GM21717 (cell line): ENCODE measurements at regions not wholly inside any gene's neighbourhood (a gene's known extent, or its start where the extent isn't known, plus 50 kb on each side); places are given as distances from the start of the nearest gene placed in this dataset.
"Not testable (repeated sequence)": the region's sequence is repeated elsewhere in the genome, so short reads cannot be mapped to it uniquely, and the experiment has no call there.

Source experiments
- ATAC-seq: cut with Tn5 transposase; IDR thresholded peaks from one replicate; pipeline ENCODE4 v1.9.1; 2021; ENCODE audit warnings: mild to moderate bottlenecking, moderate library complexity; ENCODE audit not compliant: unreplicated experiment

DNA sequence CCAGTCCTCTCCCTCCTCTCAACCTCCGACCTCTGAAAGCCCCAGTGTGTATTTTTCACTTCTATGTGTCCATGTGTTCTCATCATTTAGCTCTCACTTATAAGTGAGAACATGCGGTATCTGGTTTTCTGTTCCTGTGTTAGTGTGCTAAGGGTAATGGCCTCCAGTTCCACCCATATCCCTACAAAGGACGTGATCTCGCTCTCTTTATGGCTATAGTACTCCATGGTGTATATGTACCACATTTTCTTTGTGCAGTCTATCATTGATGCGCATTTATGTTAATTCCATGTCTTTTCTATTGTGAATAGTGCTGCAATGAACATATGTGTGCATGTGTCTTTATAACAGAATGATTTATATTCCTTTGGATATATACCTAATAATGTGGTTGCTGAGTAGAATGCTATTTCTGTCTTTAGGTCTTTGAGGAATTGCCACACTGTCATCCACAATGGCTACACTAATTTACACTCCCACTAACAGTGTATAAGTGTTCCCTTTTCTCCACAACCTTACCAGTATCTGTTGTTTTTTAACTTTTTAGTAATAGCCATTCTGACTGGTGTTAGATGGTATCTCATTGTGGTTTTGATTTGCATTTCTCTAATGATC lies 749.3 kb upstream of the ARRDC3 start:
- ATAC-seq, result not testable (repeated sequence)

DNA sequence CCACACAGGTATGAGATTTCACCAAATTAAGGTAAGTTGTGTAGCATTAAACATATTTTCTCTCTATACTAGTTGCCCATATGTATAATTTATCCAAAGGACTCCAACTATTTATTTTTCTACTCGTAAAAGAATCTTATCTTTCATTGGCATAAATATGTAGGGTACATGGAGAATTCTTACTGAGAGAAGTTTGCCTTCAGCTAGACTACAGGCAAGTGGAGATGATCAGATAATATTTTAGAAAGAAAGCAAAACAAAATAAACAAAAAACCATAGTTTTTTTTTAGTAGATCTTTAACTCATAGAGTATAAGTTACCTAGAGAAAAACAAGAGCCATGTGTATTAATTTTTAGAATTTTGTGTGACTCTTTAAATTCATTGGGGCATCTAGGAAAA lies 743.1 kb upstream of the ARRDC3 start:
- ATAC-seq, result no peak

GRCh38 chr5:92119110-92119509 lies 736.0 kb upstream of the ARRDC3 start:
- ATAC-seq, result no peak

DNA sequence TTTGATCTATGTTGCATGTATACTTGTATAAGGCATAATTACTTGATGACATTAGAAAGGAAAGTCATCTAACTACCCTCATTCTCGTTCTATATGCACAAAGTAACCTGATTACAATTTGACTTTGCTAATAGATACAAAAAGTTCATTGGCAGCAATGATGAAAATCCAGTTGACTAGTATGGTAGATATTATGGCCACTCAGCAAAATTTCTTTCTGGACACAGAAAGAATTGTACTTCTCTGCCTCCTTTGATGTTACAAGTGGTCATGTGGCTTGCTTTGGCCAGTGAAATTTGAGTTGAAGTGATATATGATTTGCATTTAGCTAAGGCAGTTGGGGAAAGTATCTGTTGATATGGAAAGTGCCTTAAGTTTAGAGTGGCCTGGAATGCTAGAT lies 723.7 kb upstream of the ARRDC3 start:
- ATAC-seq, result no peak

GRCh38 chr5:92104126-92104525 lies 721.0 kb upstream of the ARRDC3 start:
- ATAC-seq, result no peak

- no peak for ATAC-seq
Observed at GRCh38 chr5:92102313-92102712, 719.2 kb upstream of the ARRDC3 start.

DNA sequence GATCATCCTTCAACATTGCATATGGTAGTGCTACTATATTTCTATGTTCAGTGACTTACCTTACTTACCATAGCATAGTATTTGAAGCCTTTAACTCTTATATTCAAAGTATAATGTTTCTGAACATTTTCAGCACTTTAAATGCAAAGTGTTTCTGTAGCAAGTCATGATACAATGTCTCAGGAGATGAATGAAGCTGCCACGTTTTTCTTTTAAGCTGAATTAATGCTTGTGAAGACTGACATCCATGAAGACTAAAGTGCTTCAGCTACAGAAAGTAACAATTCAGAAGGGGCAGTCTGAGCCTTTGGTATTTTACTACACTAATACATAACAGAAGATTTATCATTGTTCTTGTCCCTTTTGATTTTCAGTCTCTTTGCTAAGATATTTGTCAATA lies 709.1 kb upstream of the ARRDC3 start:
- no peak for ATAC-seq

DNA sequence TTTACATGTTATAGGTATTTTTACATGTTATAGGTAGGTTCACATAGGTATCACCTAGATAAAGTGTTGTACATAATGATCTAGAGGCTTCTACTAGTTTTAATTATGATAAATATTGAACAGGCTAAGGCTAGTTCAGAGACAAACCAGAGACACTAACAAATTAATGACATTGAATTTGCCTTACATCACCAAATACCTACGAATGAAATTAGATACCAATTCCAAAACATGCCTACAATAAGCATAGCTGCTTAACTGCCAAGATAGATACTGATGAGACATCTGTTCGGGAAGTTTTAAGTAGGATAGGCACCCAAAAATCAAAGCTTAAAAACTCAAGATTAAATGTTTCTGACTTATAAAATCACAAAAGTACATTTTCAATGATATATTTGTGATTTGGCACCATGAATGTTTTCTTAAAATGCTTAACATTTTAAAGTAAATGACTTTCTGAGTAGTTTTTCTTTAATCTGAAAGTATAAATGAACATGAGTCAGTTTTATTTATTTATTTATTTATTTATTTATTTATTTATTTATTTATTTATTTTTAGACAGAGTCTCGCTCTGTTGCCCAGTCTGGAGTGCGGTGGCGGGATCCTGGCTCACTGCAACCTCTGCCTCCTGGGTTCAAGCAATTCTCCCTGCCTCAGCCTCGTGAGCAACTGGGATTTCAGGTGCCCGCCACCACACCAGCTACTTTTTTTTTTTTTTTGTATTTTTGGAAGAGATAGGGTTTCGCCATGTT lies 703.1 kb upstream of the ARRDC3 start:
- ATAC-seq, result no peak

DNA sequence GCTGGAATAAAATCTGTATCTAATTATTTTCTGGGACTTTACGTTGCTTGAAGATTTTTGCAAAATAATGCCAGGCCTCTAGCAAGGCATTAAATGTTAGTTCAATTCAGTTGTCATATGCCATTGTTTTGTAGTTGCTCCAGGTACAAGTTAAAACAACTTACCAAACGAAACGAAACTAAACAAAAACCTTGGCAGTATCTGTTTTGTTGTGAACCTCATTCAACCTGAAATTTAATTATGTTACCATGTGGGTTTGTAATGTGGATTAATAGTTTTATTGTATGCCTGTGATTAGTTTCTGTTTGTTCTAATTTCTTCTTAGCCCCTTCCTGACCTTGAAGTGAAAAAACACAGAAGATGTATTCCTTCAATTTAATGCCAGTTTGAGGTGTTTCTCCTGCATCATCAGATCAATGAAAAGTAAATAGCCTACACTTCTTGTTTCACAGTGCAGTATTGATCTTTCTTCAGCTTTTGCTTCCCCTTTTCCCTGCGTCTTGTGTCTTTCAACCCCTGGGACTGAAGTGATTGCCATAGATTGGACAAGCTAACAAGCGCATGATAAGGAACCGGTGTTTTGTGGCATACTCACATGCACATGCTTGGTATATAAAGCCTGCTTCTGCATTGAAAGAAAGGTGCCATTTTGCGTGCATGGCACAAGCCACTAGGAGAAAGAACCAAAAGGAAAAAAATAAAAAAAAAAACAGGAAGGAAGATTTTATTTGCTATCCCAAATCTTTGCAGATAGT lies 699.0 kb upstream of the ARRDC3 start:
- ATAC-seq, result no peak

- no peak for ATAC-seq
Observed at GRCh38 chr5:92070786-92071185, 687.7 kb upstream of the ARRDC3 start.

- ATAC-seq, result no peak
Observed at GRCh38 chr5:92064993-92065392, 681.9 kb upstream of the ARRDC3 start.

DNA sequence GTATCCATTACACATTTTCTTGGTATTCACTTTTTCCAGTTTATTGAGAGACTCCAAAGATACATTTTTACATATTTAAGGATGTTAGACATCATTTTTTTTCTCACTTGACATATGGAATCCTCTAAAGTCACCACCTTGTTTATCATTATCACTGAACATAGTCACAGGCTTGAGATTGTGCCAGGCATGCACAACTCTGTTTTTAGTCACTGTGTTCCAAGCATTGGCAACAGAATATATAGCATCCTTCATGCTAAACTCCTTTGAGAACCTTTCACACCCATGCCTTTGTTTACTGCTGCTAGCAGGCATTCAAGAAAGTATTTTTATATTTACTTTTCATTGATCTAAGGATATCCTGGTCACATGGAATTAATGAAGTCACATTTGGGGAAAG lies 668.6 kb upstream of the ARRDC3 start:
- no peak for ATAC-seq

DNA sequence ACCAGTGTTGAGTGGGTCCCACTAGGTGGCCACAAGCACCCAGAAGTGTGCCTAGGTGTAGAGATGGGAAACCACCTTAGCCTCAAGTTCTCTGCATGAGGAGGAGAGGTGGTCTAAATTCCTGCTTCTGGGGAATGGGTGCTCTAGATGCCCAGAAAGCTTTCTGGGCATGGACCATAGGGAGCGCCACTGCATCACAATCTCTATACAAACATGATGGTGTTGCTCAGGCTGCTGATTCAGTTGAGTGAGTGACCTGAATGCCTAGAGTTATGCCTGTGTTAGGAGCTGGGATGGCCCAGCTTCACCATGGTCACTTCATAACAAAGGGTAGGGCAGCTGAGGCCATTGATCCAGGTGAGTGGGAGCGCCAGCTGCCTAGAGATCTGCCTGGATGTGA lies 667.9 kb upstream of the ARRDC3 start:
- no peak for ATAC-seq

- no peak for ATAC-seq
Observed at GRCh38 chr5:92041911-92042660, 659.0 kb upstream of the ARRDC3 start.

GRCh38 chr5:92041206-92041605 lies 658.1 kb upstream of the ARRDC3 start:
- ATAC-seq, result no peak

DNA sequence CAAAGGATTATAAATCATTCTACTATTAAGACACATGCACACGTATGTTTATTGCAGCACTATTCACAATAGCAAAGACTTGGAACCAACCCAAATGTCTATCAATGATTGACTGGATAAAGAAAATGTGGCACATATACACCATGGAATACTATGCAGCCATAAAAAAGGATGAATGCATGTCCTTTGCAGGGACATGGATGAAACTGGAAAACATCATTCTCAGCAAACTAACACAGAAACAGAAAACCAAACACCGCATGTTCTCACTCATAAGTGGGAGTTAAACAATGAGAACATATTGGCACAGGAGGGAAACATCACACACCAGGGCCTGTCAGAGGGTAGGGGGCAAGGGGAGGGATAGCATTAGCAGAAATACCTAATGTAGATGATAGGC lies 646.7 kb upstream of the ARRDC3 start:
- not testable (repeated sequence) for ATAC-seq

DNA sequence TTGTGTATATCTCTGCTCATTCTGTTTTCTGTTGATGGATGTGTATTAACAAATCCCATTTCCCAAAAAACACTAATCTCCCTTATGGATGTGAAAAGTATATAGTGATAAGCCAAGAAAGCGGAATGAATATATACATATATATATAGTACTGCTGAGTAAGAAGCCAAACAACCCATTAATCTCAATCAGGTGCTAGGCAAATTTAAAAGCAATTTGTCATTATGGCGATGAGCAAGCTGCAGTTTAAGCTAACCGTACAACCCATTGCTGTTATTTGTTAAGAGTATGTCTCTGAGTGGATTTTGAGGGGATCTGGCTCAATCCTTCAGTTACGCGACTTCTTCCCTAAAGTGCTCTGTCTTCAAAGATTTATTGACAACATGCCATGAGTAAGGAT lies 640.4 kb upstream of the ARRDC3 start:
- no peak for ATAC-seq

DNA sequence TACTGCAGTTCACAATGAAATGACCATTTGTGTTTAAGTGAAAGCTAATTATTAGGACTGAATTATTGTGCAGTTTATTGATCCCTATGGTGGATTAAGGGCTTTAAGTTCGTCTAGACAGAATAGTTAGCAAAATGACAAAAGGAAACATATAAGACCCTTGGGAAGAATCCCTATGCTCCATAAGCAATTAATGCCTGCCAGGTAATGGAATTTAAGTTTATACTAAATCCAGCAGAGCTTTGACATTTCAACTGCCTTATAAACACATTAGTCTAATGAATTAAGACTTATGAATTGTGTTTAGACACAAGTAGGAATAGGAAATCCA lies 640.0 kb upstream of the ARRDC3 start:
- no peak for ATAC-seq

DNA sequence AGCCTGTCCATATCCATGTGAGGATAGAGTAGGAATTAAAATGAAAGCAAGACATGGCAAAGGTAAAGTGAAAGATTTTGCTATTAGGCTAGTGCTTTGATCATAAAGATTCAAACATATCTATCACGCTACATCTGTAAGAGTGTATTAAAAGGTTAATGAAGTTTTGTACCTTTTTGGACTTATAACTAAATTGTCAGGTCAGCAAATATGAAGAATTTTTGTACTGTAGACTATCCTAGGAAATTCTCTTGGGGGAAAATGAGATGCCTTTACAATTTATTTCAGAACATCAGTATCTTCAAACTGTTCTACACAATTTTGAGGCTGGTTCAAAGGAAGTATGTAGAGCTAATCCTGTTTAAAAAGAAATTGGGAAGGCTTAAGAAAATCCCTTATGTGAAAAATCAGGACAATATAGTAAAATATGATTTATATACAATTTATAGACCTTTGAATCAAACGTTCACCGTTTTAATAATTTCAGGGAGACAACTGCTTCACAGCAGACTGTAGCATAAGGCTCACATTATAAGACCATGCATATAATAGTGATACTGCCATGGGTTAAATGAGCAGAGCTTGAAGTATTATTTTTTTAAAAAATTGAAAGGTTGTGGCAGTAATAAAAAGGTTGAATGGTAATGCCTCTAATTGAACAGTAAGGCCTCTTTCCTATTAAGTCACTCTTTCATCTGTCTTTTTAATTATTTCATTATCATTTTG lies 639.5 kb upstream of the ARRDC3 start:
- ATAC-seq, result no peak

- no peak for ATAC-seq
Observed at GRCh38 chr5:92019376-92019990, 636.4 kb upstream of the ARRDC3 start.
